Right renal cortex interstitium (tissue), 3 donors: ENCODE measurements at regions not wholly inside any gene's neighbourhood (a gene's known extent, or its start where the extent isn't known, plus 50 kb on each side); places are given as distances from the start of the nearest gene placed in this dataset.
A peak's percentile ranks its signal among the peaks of the same experiment; 100 is the strongest.
"Not testable (repeated sequence)": the region's sequence is repeated elsewhere in the genome, so short reads cannot be mapped to it uniquely, and the experiment has no call there.

ENCODE experiments used
- DNase-seq, 3 donors: peaks; one replicate each; pipeline ENCODE4 v3.0.0-alpha.2; 2013; ENCODE audit warnings: low read depth in 3 of 3, low spot score in 2 of 3

DNA sequence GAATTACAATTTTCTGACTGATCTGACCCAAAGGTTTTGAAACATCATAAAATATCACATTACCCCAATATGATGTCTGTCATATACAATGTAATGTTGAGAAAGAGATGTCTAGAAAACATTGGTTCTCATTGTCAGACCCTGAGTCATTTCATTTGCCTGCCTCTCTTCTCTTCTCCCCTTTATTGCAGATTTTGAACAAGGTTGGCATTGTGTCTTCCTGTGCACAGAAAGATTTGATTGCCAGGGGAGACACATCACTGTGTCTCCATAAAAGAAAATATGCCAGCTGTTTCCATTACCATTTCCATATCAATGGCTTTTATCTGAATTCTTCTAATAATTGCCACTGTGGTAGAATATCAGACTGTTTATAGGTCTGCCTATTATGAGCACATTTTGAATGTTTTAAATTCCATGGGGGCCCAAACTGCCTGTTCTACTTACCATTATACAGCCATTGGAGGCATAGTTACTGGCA, 65.6 kb downstream of the IFI44 start:
- DNase-seq = no peak

- DNase-seq = peak in 1 of 3 donors; percentile 13
Measured at GRCh38 chr1:78716186-78716585, 66.6 kb downstream of the IFI44 start.

GRCh38 chr1:78718566-78718965, 68.9 kb downstream of the IFI44 start:
- DNase-seq = no peak

GRCh38 chr1:78721136-78721535, 71.5 kb downstream of the IFI44 start:
- no peak for DNase-seq

DNA sequence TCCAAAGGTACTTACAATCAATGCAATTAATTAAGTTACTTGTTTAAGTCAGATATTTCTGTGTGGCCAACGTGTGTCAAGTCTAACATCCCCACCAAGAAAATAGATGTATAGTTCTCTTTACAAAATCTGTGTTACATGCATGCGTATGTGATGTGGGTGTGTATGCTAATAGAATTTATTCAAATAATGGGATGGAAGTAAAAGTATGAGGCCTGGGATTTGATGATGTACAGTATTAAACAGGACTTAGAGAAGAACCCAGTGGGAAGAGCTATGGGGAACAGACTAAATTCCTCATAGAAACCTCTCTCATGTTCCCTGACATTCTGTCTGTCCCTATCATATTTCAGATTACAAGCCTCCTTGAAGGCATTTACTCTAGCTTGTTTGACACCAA, 72.5 kb downstream of the IFI44 start:
- DNase-seq = no peak

DNA sequence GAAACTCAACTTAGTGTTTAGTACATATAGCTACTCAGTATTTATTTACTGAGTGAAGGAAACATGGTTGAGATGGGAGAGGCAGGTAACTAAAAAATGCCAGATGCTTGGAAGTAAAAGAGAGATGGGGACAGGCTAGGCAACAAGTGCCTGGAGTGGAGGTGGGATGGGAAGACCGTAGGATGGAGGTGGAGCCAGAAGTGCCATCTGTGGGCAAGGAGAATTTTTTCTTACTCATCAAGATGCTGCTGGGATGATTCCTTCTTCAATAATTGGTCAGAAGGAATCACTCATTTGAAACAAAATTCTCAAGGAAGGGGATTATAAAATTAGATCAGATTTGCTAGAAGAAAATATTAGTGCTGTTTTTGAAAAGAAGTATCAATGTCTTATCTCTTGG, 72.9 kb downstream of the IFI44 start:
- DNase-seq = no peak

DNA sequence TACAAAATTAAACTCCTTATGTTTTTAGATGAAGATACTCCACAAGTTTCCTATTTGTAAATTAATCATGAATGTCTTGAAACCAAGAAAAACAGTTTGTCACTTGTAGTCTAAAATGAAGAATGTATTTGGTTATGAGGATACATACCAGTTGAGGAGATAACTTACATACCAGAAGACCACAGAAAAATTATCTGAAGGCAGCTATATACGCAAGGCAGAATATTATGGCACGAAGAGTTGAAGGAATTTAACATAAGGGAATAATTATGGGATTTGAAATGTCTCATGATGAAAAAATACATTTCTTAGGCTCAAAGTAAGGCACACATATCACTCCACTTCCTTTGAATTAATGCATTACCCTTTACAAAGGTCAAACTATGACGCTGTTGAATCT, 73.3 kb downstream of the IFI44 start:
- no peak for DNase-seq

DNA sequence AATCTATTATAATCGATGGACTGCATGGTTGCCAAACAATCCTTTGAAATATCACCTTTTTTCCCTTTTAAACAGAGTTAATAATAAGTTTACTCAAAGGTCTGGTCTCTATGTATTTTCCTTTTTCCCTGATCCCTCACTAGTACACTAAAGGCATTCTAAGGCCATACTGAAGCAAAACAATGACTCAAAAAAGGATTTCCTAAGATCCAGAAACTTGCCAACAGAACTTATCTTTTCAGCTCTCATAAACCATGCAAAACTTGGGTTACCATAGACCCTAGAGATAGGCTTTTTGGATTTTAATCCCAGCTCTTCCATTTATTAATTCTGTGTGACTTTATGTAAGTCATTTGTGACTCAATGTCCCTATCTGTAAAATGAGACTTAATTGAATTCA, 77.1 kb downstream of the IFI44 start:
- no peak for DNase-seq

DNA sequence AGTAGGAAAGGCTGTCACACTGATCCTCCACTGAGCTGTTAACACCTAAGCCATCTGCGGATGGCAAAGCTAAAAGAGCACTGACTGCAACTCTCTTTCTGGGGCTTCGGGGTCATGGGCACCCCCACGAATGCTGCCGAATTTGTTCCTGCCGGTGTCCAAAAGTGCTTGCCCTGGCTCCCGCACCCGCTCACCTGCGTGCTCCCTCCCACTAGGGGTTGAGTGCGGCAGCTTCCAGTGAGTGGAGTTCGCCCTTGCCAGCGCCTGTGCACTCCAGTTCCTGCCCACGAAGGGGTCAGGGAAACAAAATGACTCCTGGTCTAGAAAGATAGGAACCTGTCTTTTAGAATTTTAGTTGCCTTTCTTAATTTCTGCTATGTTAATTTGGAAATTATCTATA, 78.7 kb downstream of the IFI44 start:
- DNase-seq = no peak

- DNase-seq = no peak
Measured at GRCh38 chr1:78730054-78730453, 80.4 kb downstream of the IFI44 start.

DNA sequence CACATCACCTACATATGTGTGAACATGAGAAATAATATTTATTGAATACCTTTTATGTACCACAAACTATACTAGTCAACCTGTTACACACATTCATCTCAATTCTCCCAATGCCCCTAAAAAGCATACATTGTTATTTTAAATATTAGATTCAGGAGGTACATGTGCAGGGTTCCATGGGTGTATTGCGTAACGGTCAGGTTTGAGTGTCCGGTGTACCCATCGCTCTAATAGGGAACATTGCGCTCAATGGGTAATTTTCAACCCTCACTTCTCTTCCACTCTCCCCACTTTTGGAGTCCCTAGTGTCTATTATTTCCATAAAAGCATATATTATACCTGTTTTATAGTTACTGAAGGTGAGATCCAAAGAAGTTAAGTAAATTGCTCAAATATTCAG, 82.0 kb downstream of the IFI44 start:
- DNase-seq = no peak

GRCh38 chr1:78737241-78737640, 87.6 kb downstream of the IFI44 start:
- DNase-seq = no peak

- DNase-seq = no peak
Measured at GRCh38 chr1:78743626-78744025, 94.0 kb downstream of the IFI44 start.

DNA sequence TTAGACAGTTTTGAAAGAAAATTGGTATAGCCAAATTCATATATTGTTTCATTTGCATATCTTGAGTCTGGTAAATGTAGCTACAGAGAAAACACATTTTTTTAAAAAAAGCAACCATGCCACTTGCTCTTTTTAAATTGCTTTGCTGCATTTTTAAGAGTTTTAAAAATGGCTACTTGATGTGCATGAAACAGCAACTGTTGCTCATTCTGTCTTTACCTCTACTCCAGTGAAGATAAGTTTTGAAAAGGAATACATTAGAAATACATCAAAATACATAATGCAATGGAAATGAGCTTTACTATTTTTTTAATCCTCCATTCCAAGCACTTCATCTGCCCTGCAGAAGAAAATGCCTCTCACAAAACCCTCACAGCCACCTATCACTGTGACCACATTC, 95.5 kb downstream of the IFI44 start:
- no peak for DNase-seq

DNA sequence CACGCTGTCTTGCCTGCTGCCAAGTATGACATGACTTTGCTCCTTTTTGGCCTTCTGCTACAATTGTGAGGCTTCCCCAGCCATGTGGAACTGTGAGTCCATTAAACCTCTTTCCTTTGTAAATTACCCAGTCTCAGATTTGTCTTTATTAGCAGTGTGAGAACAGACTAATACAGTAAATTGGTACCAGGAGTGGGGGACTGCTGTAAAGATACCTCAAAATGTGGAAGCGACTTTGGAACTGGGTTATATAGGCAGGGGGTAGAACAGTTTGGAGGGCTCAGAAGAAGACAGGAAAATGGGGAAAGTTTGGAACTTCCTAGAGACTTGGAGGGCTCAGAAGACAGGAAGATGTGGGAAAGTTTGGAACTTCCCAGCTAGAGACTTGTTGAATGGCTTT, 104.0 kb downstream of the IFI44 start:
- DNase-seq = not testable (repeated sequence)

DNA sequence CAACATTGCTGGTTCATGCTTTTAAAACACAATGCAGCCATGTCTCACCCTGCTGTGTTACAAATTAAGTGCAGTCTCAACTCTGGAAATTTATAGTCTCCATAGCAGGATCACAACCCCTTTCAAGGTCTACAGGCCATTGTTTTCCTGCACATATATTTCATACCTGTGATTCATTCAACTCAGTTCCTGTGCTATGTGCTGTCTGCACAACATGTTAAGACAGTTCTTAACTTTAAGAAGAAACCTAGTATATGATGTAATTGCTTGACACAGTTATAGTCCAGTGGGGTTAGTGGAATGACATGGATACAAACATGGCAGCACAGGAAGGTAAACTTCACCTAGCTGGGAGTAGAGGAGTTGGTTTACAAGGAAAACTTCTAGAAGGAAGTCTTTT, 106.4 kb downstream of the IFI44 start:
- no peak for DNase-seq

DNA sequence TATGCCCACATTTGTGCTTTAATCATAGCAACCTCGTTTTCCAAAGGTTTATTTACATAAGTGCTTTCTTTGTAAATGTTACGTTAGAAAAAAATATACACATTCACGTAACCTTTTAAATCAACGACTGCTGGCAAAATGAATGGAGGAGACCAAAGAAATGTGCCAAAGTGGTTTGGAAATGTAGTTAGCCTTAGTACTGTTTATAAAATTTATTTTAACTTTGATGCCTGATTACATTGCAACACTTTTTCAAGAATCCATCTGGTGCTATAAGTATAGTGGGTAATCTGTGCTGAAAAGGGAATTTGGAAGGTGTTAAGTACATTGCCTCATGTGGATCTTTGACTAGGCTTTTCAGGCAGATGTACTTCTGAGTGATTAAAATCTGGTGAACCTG, 108.9 kb downstream of the IFI44 start:
- DNase-seq = no peak

DNA sequence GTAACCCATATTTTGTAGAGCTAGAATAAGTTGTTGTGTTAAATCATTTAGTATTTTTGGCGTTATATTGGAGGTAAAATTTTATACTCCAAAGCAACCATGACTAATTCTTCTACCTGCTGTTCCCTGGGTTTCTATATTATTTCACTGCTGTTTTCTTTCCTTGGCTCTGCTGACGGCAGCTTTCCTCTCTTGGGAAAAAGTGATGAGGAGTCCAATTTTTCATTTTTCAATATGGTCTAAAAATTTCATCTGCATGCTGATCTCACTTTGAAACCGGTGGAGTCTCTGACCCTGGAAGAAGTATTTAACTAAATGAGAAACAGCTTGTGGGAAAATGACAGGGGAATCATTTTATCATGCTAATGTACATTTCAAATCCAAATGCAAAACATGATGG, 110.2 kb downstream of the IFI44 start:
- DNase-seq = no peak

- no peak for DNase-seq
Measured at GRCh38 chr1:78760858-78761257, 111.2 kb downstream of the IFI44 start.

DNA sequence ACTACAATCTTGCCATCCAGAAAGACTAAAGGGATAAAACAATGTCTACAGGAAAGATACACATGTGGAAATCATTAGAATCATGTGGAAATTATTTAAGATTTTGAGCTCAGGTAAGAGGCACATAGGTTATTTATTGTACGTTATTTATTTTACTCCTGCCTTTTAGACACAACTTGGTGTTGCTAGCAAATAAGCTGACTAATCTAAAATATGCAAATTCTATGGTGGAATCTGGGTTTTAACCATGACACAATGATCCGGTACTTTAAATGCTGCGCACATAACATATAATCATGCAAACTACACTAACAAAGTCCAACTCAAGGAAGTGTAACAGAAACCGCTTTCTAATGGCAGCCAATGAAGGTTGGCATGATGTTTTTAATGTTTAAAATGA, 112.5 kb downstream of the IFI44 start:
- no peak for DNase-seq

DNA sequence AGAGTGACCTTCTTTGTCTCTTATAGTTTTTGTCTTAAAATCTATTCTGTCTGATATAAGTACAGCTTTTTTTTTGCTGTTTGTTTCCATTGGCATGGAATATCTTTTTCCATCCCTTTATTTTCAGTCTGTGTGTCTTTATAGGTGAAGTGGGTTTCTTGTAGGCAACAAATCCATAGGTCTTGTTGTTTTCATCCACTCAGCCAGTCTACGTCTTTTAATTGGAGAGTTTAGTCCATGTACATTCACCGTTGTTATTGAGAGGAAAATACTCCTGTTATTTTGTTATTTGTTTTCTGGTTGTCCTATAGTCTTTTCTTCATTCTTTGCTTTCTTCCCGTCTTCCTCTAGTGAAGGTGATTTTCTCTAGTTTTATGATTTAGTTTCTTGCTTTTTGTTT, 115.9 kb downstream of the IFI44 start:
- no peak for DNase-seq

DNA sequence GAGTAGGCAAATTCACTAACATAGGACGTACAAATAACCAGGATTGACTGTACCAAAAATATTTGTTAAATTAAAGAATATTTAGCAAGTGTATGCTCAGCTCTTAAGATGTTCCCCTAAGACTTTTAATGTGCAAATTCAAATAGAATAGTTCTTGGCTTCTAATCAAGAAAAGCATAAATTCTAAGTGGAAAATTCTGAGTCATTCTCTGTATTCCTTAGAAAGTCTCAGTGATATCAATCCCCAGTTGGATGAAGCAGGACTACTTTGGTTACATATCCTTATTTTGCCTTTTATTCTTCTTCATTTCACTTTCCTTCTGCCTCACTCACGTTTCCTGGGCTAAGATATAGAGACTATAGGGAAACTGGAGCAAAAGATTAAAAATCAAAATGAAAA, 130.2 kb downstream of the IFI44 start:
- no peak for DNase-seq

- no peak for DNase-seq
Measured at GRCh38 chr1:78787544-78787943, 137.9 kb downstream of the IFI44 start.

- DNase-seq = no peak
Measured at GRCh38 chr1:78790174-78790573, 140.5 kb downstream of the IFI44 start.
